SU-DHL-6 (cell line): ENCODE measurements at regions not wholly inside any gene's neighbourhood (a gene's known extent, or its start where the extent isn't known, plus 50 kb on each side); places are given as distances from the start of the nearest gene placed in this dataset.

Experiments
- EZH2phosphoT487 ChIP-seq: fragments of 200-600 bp; sonication (generic), shearing (Covaris generic); conservative IDR thresholded peaks from 2 replicates; pipeline ENCODE4 v1.6.1; 2018; ENCODE audit warnings: mild to moderate bottlenecking, antibody characterized with exemption, low read length, moderate library complexity, mixed read lengths
- TF ChIP-seq, protein P1 (sequence below): fragments of 200-600 bp; sonication (generic); IDR thresholded peaks from one replicate; pipeline ENCODE4 v1.5.1; 2017; ENCODE audit warnings: antibody characterized with exemption, mild to moderate bottlenecking, low read length, moderate library complexity; ENCODE audit not compliant: insufficient read depth, poor library complexity, severe bottlenecking

DNA sequence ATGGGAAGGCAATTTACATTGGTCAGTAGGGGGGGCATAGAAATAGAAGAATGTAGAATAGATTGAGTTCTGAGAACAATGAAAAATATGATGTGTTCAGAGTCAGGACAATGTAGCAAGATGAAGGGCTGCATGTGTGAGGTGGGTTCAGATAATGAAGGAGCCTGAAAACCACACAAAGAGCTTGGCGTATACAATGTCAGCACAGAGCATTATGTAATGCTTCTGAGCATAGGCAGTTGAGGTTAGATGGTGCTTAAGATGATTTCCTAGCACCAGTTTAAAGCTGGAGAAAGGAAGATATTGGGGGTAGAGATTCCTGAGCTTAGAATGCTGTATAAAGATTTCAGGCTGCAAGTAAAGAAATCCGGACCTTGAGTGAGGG, 202.0 kb upstream of the SNX7 start:
- TF ChIP-seq, protein P1, sequence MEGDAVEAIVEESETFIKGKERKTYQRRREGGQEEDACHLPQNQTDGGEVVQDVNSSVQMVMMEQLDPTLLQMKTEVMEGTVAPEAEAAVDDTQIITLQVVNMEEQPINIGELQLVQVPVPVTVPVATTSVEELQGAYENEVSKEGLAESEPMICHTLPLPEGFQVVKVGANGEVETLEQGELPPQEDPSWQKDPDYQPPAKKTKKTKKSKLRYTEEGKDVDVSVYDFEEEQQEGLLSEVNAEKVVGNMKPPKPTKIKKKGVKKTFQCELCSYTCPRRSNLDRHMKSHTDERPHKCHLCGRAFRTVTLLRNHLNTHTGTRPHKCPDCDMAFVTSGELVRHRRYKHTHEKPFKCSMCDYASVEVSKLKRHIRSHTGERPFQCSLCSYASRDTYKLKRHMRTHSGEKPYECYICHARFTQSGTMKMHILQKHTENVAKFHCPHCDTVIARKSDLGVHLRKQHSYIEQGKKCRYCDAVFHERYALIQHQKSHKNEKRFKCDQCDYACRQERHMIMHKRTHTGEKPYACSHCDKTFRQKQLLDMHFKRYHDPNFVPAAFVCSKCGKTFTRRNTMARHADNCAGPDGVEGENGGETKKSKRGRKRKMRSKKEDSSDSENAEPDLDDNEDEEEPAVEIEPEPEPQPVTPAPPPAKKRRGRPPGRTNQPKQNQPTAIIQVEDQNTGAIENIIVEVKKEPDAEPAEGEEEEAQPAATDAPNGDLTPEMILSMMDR: no peak
- no peak for TF ChIP-seq EZH2phosphoT487
